ENCODE measurements at regions not wholly inside any gene's neighbourhood (a gene's known extent, or its start where the extent isn't known, plus 50 kb on each side); places are given as distances from the start of the nearest gene placed in this dataset.

DNA sequence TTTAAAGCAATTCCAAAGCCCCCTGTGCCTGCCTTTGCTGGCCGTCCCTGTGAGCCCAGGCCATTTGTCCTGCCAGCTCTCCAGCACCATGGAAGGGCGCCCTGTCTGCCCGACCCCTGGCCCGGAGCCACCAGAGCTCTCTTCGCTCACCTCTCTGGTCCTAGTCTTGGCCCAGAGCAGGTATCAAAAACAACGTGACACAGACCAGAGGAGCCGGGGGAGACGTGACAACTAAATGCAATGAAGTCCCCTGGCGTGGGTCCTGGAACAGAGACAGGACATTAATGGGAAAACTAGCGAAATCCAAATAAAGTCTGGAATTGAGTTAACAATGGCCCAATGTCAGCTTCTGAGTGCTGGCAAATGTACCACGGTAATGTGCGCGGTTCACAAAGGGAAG lies 83.2 kb upstream of the DIO3 start:
- TF ChIP-seq POLR2A (IDR thresholded peaks at IDR 0.05), result no peak
- TF ChIP-seq, protein P1, sequence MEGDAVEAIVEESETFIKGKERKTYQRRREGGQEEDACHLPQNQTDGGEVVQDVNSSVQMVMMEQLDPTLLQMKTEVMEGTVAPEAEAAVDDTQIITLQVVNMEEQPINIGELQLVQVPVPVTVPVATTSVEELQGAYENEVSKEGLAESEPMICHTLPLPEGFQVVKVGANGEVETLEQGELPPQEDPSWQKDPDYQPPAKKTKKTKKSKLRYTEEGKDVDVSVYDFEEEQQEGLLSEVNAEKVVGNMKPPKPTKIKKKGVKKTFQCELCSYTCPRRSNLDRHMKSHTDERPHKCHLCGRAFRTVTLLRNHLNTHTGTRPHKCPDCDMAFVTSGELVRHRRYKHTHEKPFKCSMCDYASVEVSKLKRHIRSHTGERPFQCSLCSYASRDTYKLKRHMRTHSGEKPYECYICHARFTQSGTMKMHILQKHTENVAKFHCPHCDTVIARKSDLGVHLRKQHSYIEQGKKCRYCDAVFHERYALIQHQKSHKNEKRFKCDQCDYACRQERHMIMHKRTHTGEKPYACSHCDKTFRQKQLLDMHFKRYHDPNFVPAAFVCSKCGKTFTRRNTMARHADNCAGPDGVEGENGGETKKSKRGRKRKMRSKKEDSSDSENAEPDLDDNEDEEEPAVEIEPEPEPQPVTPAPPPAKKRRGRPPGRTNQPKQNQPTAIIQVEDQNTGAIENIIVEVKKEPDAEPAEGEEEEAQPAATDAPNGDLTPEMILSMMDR (IDR thresholded peaks at IDR 0.05), result no peak
